SK-N-MC (cell line): ENCODE measurements at regions not wholly inside any gene's neighbourhood (a gene's known extent, or its start where the extent isn't known, plus 50 kb on each side); places are given as distances from the start of the nearest gene placed in this dataset.

Experiments
- EZH2 ChIP-seq: fragments of 200-600 bp; sonication (generic); IDR thresholded peaks from one replicate; pipeline ENCODE4 v1.6.1; 2017; ENCODE audit warnings: antibody characterized with exemption
- FOXP2 ChIP-seq: optimal IDR thresholded peaks from 2 replicates; pipeline ENCODE3; 2011; ENCODE audit warnings: mild to moderate bottlenecking, moderate library complexity; ENCODE audit not compliant: insufficient read depth; ENCODE audit errors: extremely low read length, control extremely low read depth
- POLR2AphosphoS5 ChIP-seq: IDR thresholded peaks from 2 replicates; pipeline ENCODE4 v1.6.1; 2012; ENCODE audit warnings: mild to moderate bottlenecking, low read depth, low read length, borderline replicate concordance

GRCh38 chr14:89041257-89041582 is 216.8 kb downstream of the TTC8 start:
- TF ChIP-seq EZH2 = no peak
- no peak for TF ChIP-seq POLR2AphosphoS5
- TF ChIP-seq FOXP2 = no peak
